GM19468 (cell line): ENCODE measurements at regions not wholly inside any gene's neighbourhood (a gene's known extent, or its start where the extent isn't known, plus 50 kb on each side); places are given as distances from the start of the nearest gene placed in this dataset.

Source experiments
- ATAC-seq: cut with Tn5 transposase; IDR thresholded peaks from one replicate; pipeline ENCODE4 v1.9.1; 2021; ENCODE audit warnings: mild to moderate bottlenecking, moderate library complexity, moderate number of reproducible peaks; ENCODE audit not compliant: unreplicated experiment; ENCODE audit errors: extremely low read depth

- no peak for ATAC-seq
Observed at GRCh38 chr2:138170485-138170884, 206.2 kb downstream of the HNMT start.

- ATAC-seq = no peak
Observed at GRCh38 chr2:138171244-138171643, 207.0 kb downstream of the HNMT start.

- ATAC-seq = no peak
Observed at GRCh38 chr2:138175066-138175465, 210.8 kb downstream of the HNMT start.

- no peak for ATAC-seq
Observed at GRCh38 chr2:138176862-138177439, 212.7 kb downstream of the HNMT start.

GRCh38 chr2:138177693-138178092 is 213.4 kb downstream of the HNMT start:
- no peak for ATAC-seq

GRCh38 chr2:138180692-138181386 is 216.6 kb downstream of the HNMT start:
- no peak for ATAC-seq

- no peak for ATAC-seq
Observed at GRCh38 chr2:138182250-138182936, 218.1 kb downstream of the HNMT start.

GRCh38 chr2:138182937-138183312 is 218.7 kb downstream of the HNMT start:
- ATAC-seq = no peak

GRCh38 chr2:138183705-138184104 is 219.4 kb downstream of the HNMT start:
- ATAC-seq = no peak

- ATAC-seq = no peak
Observed at GRCh38 chr2:138184428-138184827, 220.2 kb downstream of the HNMT start.

GRCh38 chr2:138185827-138186226 is 221.6 kb downstream of the HNMT start:
- ATAC-seq = no peak

- no peak for ATAC-seq
Observed at GRCh38 chr2:138187221-138187620, 222.9 kb downstream of the HNMT start.

GRCh38 chr2:138190999-138191398 is 226.7 kb downstream of the HNMT start:
- ATAC-seq = no peak

GRCh38 chr2:138193416-138194213 is 229.3 kb downstream of the HNMT start:
- ATAC-seq = no peak

GRCh38 chr2:138201286-138201685 is 237.0 kb downstream of the HNMT start:
- no peak for ATAC-seq

- ATAC-seq = no peak
Observed at GRCh38 chr2:138202762-138203161, 238.5 kb downstream of the HNMT start.

- ATAC-seq = no peak
Observed at GRCh38 chr2:138205281-138205680, 241.0 kb downstream of the HNMT start.

- ATAC-seq = no peak
Observed at GRCh38 chr2:138207074-138207930, 243.0 kb downstream of the HNMT start.

GRCh38 chr2:138209009-138209408 is 244.7 kb downstream of the HNMT start:
- no peak for ATAC-seq

GRCh38 chr2:138210487-138210886 is 246.2 kb downstream of the HNMT start:
- no peak for ATAC-seq
